Lower leg skin (tissue), 3 donors: ENCODE measurements at regions not wholly inside any gene's neighbourhood (a gene's known extent, or its start where the extent isn't known, plus 50 kb on each side); places are given as distances from the start of the nearest gene placed in this dataset.

ENCODE experiments used
- CTCF ChIP-seq, 3 donors: fragments of 450-650 bp; IDR thresholded peaks; one replicate each; pipeline ENCODE4 v1.5.1; 2016; ENCODE audit warnings: antibody characterized with exemption in 3 of 3, mild to moderate bottlenecking in 3 of 3, moderate library complexity in 2 of 3
- POLR2A ChIP-seq, 2 donors: fragments of 450-650 bp; IDR thresholded peaks; one replicate each; pipeline ENCODE4 v1.6.1; 2016 to 2017; ENCODE audit warnings: antibody characterized with exemption in 2 of 2, mild to moderate bottlenecking in 1 of 2, moderate library complexity in 1 of 2

- TF ChIP-seq CTCF (IDR thresholded peaks at IDR 0.05) (no peak), POLR2A (IDR thresholded peaks at IDR 0.05) (no peak)
Observed at GRCh38 chr6:86016567-86016966, 373.9 kb upstream of the SYNCRIP start.
